ENCODE measurements at regions not wholly inside any gene's neighbourhood (a gene's known extent, or its start where the extent isn't known, plus 50 kb on each side); places are given as distances from the start of the nearest gene placed in this dataset.

GRCh38 chr9:110146373-110146772, 61.6 kb downstream of the C9orf152 start:
- Mint-ChIP-seq H3K4me1 (ENCODE audit: low read depth) (peaks cover 45% of the 10 kb centered on the region), H3K4me3 (no peak overlapping the region), H3K9me3 (ENCODE audit: low read depth) (peaks cover 7% of the 10 kb centered on the region), H3K27ac (peak overlapping the region; percentile 22), H3K36me3 (peaks cover 2% of the 10 kb centered on the region), H3K27me3 (no peaks in the 10 kb centered on the region)

- H3K4me1 Mint-ChIP-seq (ENCODE audit: low read depth), result peaks cover 38% of the 10 kb centered on the region
- peak overlapping the region; percentile 81 for H3K4me3 Mint-ChIP-seq
- H3K9me3 Mint-ChIP-seq (ENCODE audit: low read depth), result peaks cover 7% of the 10 kb centered on the region
- peak overlapping the region; percentile 76 for H3K27ac Mint-ChIP-seq
- H3K27me3 Mint-ChIP-seq, result no peaks in the 10 kb centered on the region
- H3K36me3 Mint-ChIP-seq, result peaks cover 2% of the 10 kb centered on the region
Measured at GRCh38 chr9:110148384-110148783, 59.6 kb downstream of the C9orf152 start.

GRCh38 chr9:110148891-110149290, 59.1 kb downstream of the C9orf152 start:
- H3K27me3 Mint-ChIP-seq, result no peaks in the 10 kb centered on the region
- H3K4me3 Mint-ChIP-seq, result peak overlapping the region; percentile 81
- peaks cover 2% of the 10 kb centered on the region for H3K36me3 Mint-ChIP-seq
- H3K4me1 Mint-ChIP-seq (ENCODE audit: low read depth), result peaks cover 33% of the 10 kb centered on the region
- peak overlapping the region; percentile 76 for H3K27ac Mint-ChIP-seq
- peaks cover 7% of the 10 kb centered on the region for H3K9me3 Mint-ChIP-seq (ENCODE audit: low read depth)
